SK-N-MC (cell line): ENCODE measurements at regions not wholly inside any gene's neighbourhood (a gene's known extent, or its start where the extent isn't known, plus 50 kb on each side); places are given as distances from the start of the nearest gene placed in this dataset.

Experiments used
- EZH2 ChIP-seq: fragments of 200-600 bp; sonication (generic); IDR thresholded peaks from one replicate; pipeline ENCODE4 v1.6.1; 2017; ENCODE audit warnings: antibody characterized with exemption
- FOXP2 ChIP-seq: optimal IDR thresholded peaks from 2 replicates; pipeline ENCODE3; 2011; ENCODE audit warnings: mild to moderate bottlenecking, moderate library complexity; ENCODE audit not compliant: insufficient read depth; ENCODE audit errors: extremely low read length, control extremely low read depth
- POLR2AphosphoS5 ChIP-seq: IDR thresholded peaks from 2 replicates; pipeline ENCODE4 v1.6.1; 2012; ENCODE audit warnings: mild to moderate bottlenecking, low read depth, low read length, borderline replicate concordance

GRCh38 chr1:118473825-118474224, 288.8 kb upstream of the SPAG17 start:
- no peak for TF ChIP-seq POLR2AphosphoS5
- no peak for TF ChIP-seq EZH2
- TF ChIP-seq FOXP2, result no peak
